ENCODE measurements at regions not wholly inside any gene's neighbourhood (a gene's known extent, or its start where the extent isn't known, plus 50 kb on each side); places are given as distances from the start of the nearest gene placed in this dataset.
A peak's percentile ranks its signal among the peaks of the same experiment; 100 is the strongest.

- ATAC-seq: peak; percentile 12
- intact Hi-C loops (cut with DNase I): no loop called here
- TF ChIP-seq CTCF (IDR thresholded peaks at IDR 0.05): no peak
Observed at GRCh38 chr7:41887416-41887815, 184.5 kb upstream of the INHBA start.

GRCh38 chr7:41886901-41887311 lies 184.0 kb upstream of the INHBA start:
- Histone ChIP-seq H3K27me3 (no peaks in the 10 kb centered on the region), H3K36me3 (no peaks in the 10 kb centered on the region), H3K9me3 (no peaks in the 10 kb centered on the region), H3K4me1 (peaks cover 25% of the 10 kb centered on the region), H3K27ac (peak overlapping the region; percentile 30), H3K4me3 (no peak overlapping the region)
- intact Hi-C loops (cut with DNase I): no loop called here
- DNase-seq: no peak
- ATAC-seq: peak; percentile 23
- no peak for TF ChIP-seq CTCF (IDR thresholded peaks at IDR 0.05)

More at GRCh38 chr7:41887416-41887815, 184.5 kb upstream of the INHBA start:
- H3K4me3 ChIP-seq: no peak overlapping the region
- no peaks in the 10 kb centered on the region for H3K9me3 ChIP-seq
- H3K27me3 ChIP-seq: no peaks in the 10 kb centered on the region
- peaks cover 20% of the 10 kb centered on the region for H3K4me1 ChIP-seq
- no peaks in the 10 kb centered on the region for H3K36me3 ChIP-seq
- DNase-seq: no peak
- H3K27ac ChIP-seq: peak overlapping the region; percentile 36

GRCh38 chr7:41886262-41886900 lies 183.5 kb upstream of the INHBA start:
- Histone ChIP-seq H3K4me3 (no peak overlapping the region), H3K9me3 (no peaks in the 10 kb centered on the region), H3K27me3 (no peaks in the 10 kb centered on the region), H3K27ac (peak overlapping the region; percentile 30), H3K4me1 (peaks cover 26% of the 10 kb centered on the region), H3K36me3 (no peaks in the 10 kb centered on the region)
- ATAC-seq (no peak), DNase-seq (no peak)
- intact Hi-C loops (cut with DNase I): no loop called here
- TF ChIP-seq CTCF (IDR thresholded peaks at IDR 0.05): no peak

GRCh38 chr7:41885748-41886147 lies 182.9 kb upstream of the INHBA start:
- DNase-seq: no peak
- Histone ChIP-seq H3K4me3 (no peak overlapping the region), H3K27me3 (no peaks in the 10 kb centered on the region), H3K9me3 (no peaks in the 10 kb centered on the region), H3K27ac (no peak overlapping the region), H3K4me1 (peaks cover 30% of the 10 kb centered on the region), H3K36me3 (no peaks in the 10 kb centered on the region)
- no peak for ATAC-seq
- intact Hi-C loops (cut with DNase I): no loop called here
- TF ChIP-seq CTCF (IDR thresholded peaks at IDR 0.05): no peak

- Histone ChIP-seq H3K27me3 (no peaks in the 10 kb centered on the region), H3K9me3 (no peaks in the 10 kb centered on the region), H3K27ac (no peak overlapping the region), H3K4me1 (peaks cover 34% of the 10 kb centered on the region), H3K4me3 (no peak overlapping the region), H3K36me3 (no peaks in the 10 kb centered on the region)
- intact Hi-C loops (cut with DNase I): no loop called here
- TF ChIP-seq CTCF (IDR thresholded peaks at IDR 0.05): no peak
- ATAC-seq (no peak), DNase-seq (no peak)
Observed at GRCh38 chr7:41885078-41885477, 182.2 kb upstream of the INHBA start.

Measured in upper lobe of right lung (tissue), 1 donor.